Globus pallidus (tissue), 1 donor: ENCODE measurements at regions not wholly inside any gene's neighbourhood (a gene's known extent, or its start where the extent isn't known, plus 50 kb on each side); places are given as distances from the start of the nearest gene placed in this dataset.
"Not testable (repeated sequence)": the region's sequence is repeated elsewhere in the genome, so short reads cannot be mapped to it uniquely, and the experiment has no call there.

Source experiments
- DNase-seq: peaks from one replicate; pipeline ENCODE4 v3.0.0-alpha.2; 2015; ENCODE audit warnings: low spot score

DNA sequence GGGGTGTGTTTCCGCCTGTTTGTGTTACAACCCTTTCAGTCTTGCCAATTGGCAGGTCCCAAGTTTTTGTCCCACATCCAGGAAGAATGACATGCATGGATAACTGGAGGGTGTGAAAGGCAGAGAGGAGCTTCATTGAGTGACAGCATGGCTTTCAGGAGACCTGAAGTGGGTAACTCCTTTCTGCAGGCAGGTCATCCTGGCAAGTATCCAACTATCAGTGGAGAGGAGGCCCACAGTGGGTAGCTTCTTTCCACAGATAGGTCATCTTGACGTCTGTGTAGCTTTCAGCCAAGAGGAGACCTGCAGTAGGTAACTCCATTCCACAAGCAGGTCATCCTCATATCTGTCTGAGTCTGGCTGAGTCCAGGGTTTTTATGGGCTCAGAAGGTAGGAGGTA, 1268.8 kb upstream of the CNTN5 start:
- DNase-seq: no peak

DNA sequence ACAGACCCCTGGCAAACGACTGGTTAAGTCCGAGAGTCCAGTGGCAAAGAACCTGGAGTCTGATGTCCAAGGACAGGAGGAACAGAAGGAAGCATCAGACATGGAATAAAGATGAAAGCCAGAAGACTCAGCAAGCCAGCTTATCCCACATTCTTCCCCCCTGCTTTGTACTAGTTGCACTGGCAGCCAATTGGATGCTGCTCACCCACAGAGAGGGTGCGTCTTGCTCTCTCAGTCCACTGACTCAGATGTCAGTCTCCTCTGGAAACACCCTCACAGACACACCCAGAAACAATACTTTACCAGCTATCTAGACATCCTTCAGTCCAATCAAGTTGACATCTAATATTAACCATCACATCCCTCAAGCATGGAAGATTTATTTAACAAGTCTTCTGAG, 1265.8 kb upstream of the CNTN5 start:
- no peak for DNase-seq

DNA sequence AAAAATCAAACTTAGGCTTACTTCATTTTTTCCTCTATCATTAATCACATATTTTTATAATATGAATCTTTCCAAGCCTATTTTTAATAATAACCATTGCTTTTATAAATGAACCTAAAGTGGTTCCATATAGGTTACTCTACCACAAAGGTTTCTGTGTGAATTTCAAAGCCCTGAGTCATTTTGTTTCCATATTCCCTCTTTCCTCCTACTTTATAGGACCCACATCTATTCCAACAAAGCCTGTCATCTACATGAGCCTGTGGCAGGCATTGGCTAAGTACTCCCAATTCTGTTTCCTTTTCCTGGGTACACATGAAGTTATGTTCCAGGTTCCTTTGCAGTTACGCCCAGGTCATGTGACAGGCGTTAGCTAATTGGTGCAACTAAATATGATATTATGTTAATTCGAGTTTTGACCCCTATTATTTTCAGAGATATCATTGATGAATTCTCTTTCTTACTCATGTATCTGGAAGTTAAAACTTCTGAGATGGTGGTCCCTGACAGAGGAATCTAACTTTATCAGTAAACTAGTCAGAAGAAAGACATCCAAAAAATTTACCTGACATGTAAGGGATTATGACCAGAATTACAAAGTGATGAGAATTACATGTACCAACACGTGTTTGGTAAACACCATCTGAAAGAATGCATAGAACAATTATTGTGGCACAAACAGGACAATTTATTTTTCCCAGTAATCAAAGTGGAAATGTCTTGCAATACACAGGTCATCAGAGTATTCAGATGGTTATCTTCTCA, 1264.0 kb upstream of the CNTN5 start:
- DNase-seq: no peak

DNA sequence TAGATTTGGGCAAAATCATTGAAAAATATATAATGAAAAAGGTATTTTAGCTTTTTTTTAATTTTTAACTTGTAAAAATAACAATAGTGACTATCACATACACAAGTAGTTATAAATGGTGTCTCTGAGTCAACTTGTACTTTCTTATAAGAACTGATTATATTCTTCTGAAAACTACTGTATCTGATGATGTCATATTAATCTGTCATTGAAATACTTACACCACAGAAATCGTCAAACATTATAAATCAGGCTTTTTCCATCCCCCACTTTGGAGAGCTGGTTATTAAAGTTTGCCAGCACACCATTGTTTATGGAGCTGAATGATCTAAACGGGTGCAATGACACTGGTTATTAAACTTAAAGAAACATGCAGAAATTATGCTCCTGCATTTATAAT, 1259.6 kb upstream of the CNTN5 start:
- DNase-seq: no peak

DNA sequence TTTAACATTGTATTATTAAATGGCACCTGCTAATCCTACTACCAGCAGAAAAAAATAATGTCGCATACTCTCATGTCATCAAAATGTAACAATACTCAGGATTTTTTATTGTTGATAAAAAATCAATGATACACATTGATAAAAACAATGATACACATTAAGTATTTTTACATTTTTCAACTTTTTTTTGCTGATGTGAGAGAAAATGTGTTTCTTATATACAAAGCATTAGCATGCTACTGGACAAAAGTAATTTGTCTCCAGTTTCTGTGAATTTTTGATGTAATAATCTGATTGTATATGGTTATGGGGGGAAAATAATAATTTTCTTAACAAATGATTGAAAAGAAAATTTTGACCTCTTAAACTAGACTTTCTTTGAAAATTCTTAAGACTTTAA, 1256.6 kb upstream of the CNTN5 start:
- DNase-seq: no peak

DNA sequence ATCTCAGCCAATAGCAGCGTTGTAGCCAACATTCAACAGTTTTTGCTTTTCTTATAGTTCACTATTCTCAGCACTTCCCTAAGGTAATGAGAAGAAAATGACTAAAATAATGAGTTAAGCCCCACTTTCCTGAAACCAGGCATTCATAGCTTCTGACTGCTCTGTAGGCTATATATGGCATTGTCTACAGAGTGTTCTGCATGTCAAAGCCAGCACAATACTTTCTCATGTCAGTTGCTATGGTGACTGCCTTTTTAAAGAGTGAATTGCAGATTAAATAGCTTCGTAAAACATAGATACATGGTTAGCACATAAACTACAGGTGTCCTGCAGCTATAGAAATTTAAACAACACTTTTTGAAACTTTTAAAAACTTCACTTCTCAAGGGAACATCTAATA, 1256.1 kb upstream of the CNTN5 start:
- no peak for DNase-seq

DNA sequence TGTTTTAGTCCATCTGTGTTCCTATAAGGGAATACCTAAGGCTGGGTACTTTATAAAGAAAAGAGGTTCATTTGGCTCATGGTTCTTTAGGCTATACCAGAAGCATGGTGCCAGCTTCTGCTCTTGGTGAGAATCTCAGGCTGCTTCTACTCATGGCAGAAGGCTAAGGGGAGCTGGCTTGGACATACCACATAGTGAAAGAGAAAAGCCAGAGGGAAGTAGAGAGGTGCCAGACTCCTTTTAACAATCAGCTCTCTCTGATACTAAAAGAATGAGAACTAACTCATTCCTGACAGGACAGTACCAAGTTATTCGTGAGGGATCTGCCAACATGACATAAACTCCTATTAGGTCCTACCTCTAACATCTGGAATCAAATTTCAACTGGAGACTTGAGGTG, 1250.2 kb upstream of the CNTN5 start:
- DNase-seq: no peak

DNA sequence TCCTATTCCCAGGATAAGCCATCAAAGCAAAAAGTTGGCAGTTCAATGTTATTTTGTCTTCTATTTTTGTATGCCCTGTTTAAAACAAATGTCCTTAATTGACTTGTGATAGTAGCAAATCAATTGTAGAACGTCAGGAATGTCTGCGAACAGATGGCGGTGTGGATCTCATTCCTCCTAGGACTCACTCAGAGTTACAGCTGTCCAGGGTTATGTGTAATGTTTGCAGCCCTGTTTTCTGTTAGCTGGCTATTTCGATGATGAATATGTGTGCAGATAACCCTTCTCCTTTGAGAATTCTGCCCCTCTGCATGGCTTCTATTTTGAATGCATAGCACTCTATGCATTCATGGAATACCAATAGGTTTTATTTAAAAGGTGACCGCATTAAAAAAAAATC, 1248.0 kb upstream of the CNTN5 start:
- DNase-seq: no peak

DNA sequence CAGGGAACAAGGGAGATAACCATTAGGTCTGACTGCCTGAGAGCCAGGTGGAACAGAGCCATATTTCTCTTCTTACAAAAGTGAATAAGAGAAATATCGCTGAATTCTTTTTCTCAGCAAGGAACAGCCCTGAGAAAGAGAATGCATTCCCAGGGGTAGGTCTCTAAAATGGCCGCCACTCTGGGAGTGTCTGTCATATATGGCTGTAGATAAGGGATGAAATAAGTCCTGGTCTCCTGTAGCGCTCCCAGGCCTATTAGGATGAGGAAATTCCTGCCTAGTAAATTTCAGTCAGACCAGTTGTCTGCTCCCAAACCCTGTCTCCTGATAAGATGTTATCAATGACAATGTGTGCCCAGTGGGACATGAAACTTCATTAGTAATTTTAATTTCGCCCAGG, 1236.4 kb upstream of the CNTN5 start:
- DNase-seq: not testable (repeated sequence)

DNA sequence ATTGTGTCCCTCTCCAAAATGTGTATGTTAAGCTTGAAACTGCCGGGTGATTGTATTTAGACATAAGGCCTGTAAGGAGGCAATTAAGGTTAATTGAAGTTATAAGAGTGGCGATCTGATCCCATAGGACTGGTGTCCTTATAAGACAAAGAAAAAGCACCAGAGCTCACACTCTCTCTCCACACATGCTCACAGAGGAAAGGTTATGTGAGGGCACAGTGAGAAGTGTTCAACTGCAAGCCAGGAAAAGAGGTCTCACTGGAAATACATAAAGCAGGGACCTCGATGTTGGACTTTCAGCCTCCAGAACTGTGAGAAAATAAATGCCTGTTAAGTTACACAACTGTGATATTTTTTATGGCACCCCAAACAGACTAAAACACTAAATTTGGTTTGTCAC, 1233.8 kb upstream of the CNTN5 start:
- DNase-seq: no peak

DNA sequence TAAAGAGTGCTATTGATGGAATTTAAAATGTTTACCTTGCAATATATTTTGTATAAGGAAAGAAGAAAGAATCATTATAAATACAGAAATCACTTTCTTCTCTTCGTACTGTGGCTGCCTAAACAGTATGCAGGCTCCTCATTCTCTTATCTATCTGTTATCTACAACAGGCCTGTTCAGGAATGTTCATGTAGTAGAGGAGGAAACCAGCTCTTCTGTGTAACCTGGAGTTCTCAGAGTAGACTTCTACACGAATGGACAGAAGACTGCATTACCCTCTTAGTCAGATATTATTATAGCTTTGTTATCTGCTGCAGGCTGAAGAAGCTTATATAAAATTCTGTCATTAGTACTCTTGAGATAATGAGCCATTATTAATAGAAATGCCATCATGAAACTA, 1225.9 kb upstream of the CNTN5 start:
- no peak for DNase-seq

DNA sequence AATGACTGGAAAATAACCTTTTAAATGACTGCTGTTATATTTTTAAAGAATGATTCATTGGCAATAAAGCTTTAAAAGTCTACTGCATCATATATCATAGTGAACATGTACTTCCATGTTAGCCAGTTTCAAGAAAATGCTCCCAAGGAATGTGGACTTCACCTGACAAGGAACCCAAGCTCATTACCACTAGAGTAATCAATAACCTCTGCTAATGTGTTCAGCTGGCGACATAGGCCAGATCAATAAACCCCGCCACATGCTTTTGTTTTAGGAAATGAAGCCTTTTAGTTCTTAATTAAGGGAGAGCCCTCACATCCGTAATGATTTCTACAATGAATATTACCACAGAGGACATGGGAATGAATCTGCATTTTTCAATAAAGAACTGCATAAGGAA, 1219.9 kb upstream of the CNTN5 start:
- DNase-seq: no peak

DNA sequence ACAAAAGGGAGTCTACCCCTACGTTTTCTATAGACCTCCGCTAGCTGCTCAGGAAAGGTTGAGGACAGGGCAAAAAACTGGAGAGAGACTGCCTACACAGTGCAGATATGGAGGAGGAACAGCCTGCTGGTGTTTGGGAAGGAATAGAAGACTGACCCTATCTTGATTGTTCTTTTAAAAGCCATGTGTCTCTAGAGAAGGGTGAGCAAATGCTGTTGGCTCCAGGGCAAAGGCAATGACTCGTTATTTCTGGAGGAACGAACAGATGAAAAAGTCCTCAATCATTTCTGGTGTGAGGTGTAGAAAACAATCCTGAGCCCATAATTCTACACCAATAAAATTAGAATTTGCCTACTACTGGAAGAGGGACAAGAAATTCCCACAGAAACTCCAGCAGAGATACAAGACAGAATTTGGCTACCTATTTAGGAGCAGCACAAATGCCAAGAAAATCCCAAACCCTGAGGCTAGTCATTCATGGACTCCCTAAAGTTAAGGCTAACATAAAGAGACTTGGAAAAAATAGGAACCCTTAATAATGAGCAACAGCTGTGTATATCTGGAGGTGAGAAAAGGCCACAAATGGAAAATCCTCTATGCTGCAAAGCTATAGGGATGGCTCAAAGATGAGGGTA, 1206.3 kb upstream of the CNTN5 start:
- no peak for DNase-seq

DNA sequence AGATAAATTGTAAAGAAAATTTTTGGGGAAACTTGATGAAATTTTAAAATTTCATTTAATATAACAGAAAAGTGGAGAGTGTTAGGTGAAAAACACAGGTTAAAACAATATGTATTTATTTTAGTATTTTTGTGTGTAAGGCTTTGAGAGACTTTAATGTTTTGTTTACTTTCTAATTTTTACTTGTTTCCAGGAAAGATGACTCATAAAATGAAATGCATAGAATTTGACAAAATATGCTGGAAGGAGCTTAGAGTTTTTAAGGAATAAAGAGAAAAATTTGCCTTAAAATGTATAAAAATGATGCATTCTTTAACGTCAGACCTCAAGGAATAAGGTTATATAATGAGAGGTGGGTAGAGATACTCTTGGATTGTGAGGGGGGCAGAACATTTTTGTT, 1205.1 kb upstream of the CNTN5 start:
- DNase-seq: no peak

DNA sequence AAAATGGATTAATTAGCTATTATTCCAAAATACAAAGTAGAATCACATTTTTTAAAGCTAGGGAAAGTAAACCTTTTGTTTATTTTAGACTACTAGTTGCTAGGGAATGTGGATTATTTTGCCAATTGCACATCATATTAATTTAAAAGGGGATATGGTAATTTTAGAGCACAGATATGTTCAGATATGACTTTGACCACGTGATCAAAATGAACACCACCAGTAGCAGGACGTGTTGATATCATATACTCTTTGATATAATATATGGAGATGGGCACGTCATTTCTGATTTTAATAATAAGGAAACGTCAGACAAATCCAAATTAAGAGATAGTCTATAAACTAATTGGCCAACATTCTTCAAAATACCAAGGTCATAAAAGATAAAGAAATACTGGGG, 1188.3 kb upstream of the CNTN5 start:
- no peak for DNase-seq

DNA sequence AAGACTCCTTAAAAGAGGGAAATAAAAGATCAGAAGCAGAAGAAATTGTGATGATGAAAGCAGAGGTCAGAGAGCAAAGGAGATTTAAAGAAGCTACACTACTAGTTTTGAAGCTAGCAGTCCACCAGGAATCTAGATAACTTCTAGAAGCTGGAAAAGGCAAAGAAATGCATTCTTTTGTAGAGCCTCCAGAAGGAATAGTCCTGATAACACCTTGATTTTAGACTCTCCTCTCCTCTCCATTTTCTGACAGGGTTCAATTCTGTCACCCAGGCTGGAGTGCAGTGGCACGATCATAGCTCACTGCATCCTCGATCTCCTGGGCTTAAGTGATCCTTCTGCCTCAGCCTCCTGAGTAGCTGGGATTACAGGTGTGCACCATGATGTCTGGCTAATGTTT, 1187.3 kb upstream of the CNTN5 start:
- DNase-seq: no peak

DNA sequence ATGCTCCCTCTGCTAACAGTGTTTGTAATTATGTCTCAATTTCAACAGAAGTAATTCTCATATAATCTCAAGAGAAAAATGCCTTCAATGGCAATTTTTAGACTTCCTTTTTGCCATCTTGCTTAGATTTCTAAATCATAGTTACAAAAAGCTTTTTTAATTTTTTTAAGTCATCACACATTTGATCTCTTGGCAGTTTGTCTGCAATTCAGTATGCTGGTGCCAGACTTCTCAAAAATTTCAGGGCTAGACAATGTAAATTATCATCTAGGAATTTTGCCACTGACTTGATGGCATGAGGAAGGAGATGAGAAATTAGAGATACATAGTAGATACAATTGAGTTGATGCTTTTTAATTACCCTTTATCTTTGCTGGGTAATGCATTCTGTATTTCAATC, 1176.7 kb upstream of the CNTN5 start:
- DNase-seq: no peak

DNA sequence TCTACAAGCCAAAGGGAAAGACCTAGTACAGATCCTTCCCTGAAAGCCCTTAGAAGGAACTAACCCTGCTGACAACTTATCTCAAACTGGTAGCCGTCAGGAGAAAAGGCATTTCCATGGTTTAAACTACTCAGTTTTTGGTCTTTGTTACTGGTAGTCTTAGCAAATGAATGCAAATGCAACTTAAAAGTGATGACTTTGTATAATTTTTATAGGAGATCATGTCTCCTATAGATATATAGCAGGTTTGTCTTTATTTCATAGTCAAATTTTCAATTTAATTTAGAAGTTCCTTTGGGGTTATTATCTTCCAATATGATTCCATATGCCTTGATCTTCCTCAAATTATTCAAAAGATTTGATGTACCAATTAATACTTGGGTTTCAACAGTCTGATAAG, 1173.0 kb upstream of the CNTN5 start:
- no peak for DNase-seq

DNA sequence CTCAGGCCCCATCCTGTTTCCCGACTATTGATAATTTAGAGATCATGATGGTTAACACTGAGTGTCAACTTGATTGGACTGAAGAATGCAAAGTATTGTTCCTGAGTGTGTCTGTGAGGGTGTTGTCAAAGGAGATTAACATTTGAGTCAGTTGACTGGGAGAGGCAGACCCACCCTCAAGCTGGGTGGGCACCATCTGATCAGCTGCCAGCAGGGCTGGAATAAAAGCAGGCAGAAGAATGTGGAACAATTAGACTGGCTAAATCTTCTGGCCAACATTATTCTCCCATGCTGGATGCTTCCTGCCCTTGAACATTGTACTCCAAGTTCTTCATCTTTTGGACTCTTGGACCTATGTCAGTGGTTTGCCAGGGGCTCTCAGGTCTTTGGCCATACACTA, 1170.0 kb upstream of the CNTN5 start:
- no peak for DNase-seq

DNA sequence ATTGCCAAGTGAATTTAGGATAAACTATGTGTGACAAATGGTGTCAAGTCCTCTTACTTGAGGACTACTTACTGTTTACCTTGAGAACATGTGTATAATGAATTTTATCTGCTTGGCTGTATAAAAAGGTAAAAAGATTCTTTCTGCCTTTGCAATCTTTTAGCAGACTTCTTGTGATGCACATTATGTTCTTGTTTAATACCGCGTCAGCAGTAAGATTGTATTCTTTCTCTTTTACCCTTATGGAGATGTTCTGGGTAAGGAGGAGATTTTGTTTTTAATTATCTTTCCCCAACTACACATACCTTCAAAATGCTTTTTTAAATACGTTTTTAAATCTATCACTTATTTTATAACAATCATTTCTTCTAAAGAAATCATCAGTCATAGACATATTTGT, 1166.4 kb upstream of the CNTN5 start:
- no peak for DNase-seq

DNA sequence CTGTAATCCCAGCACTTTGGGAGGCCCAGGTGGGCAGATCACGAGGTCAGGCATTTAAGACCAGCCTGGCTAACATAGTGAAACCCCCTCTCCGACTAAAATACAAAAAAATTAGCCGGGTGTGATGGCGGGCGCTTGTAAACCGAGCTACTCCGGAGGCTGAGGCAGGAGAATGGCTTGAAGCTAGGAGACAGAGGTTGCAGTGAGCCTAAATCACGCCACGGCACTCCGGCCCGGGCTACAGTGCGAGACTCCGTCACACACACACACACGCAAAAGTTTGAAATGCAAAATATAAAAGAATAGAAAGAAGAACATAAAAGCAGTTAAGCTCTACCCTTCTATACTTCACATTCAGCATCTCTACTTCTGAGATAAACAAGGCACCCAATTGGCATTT, 1165.9 kb upstream of the CNTN5 start:
- DNase-seq: no peak

DNA sequence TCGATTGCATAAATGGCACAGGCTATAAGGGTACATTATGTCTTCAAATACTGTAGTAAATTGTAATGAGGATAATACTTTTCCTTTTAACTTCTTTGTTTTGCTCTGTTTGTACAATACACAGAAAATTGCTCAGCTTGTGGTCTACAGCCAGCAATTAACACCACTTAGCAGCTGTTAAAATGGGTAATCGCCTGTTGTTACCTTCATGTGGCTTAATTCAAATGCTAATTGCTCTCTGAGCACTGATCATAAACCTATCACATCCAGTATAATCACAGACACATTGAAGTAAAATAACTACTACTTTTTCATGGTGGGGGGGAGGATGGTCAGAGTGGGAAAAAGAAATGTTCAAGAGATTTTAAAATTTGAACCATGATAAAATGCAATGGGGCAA, 1164.1 kb upstream of the CNTN5 start:
- no peak for DNase-seq

DNA sequence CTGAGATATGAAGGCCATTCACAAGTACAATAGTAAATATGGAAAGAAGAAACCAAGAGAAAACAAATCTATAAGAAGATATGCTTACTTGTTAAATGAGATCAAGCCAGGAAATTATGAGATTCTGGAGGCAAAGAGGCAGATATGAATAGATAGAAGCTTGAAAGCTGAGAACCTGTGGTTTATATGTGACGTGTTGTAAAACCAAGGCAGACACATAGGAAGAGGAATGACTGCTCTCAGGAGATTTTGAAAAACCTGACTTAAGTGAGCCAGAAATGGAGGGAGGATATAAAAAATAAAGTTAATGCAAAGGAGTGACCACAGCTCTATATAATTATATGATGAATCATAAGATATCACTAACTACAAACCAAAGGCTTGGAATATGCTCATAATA, 1160.5 kb upstream of the CNTN5 start:
- no peak for DNase-seq

DNA sequence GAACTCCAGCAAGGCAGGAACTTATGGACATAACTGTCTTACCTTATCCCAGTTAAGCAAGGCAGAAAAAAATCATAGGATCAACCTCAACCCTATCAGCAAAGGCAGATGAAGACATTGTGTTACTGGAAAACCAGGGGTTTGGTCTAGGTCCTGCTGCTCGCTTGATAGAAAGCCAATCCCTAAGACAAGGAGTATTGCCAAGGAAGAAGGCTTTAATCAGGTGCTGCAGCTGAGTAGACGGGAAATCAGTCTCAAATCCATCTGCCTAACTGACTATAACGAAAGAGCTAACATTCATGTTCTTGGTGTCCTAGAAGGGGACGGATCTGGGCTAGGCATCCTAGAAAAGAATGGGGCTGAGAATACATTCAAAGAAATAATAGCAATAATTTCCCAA, 1158.7 kb upstream of the CNTN5 start:
- DNase-seq: no peak
